Cardiac muscle cell (in vitro differentiated cells and primary cell): ENCODE measurements at regions not wholly inside any gene's neighbourhood (a gene's known extent, or its start where the extent isn't known, plus 50 kb on each side); places are given as distances from the start of the nearest gene placed in this dataset.

Experiments used
- DNase-seq, 2 donors: peaks; one replicate each; pipeline versions ENCODE4 v3.0.0 to v3.0.0-alpha.2; 2010 to 2017; ENCODE audit warnings: low read depth in 1 of 2, low spot score in 1 of 2
- H3K27ac ChIP-seq: fragments of 200-600 bp; sonication (generic); 2 replicates; pipeline ENCODE4 v1.5.1; 2016
- H3K27me3 ChIP-seq: fragments of 200-600 bp; sonication (generic); 2 replicates; pipeline ENCODE4 v1.6.0; 2016; ENCODE audit warnings: control low read depth
- H3K36me3 ChIP-seq: fragments of 200-600 bp; sonication (generic); 2 replicates; pipeline ENCODE4 v1.5.1; 2016; ENCODE audit warnings: control low read depth
- H3K4me1 ChIP-seq: fragments of 200-600 bp; sonication (generic); 2 replicates; pipeline ENCODE4 v1.8.1; 2017; ENCODE audit warnings: low read depth, mild to moderate bottlenecking, mixed run types
- H3K4me3 ChIP-seq: fragments of 200-600 bp; sonication (generic); 2 replicates; pipeline ENCODE4 v1.5.1; 2016; ENCODE audit warnings: mild to moderate bottlenecking
- H3K9me3 ChIP-seq: fragments of 200-600 bp; sonication (generic); 2 replicates; pipeline ENCODE4 v1.5.1; 2017; ENCODE audit warnings: low read depth, mild to moderate bottlenecking, control low read depth
- CTCF ChIP-seq: IDR thresholded peaks from 2 replicates; pipeline ENCODE4 v1.5.1; 2012; ENCODE audit warnings: low read depth, mild to moderate bottlenecking, low read length

- Histone ChIP-seq H3K36me3 (no peaks in the 10 kb centered on the region), H3K27me3 (no peaks in the 10 kb centered on the region), H3K9me3 (no peaks in the 10 kb centered on the region), H3K4me3 (no peak overlapping the region), H3K27ac (no peak overlapping the region), H3K4me1 (no peaks in the 10 kb centered on the region)
- TF ChIP-seq CTCF, result no peak
- no peak for DNase-seq
Observed at GRCh38 chr12:34390846-34391700, 368.8 kb downstream of the ALG10 start.

- Histone ChIP-seq H3K36me3 (no peaks in the 10 kb centered on the region), H3K4me3 (no peak overlapping the region), H3K27ac (no peak overlapping the region), H3K4me1 (no peaks in the 10 kb centered on the region), H3K27me3 (no peaks in the 10 kb centered on the region), H3K9me3 (no peaks in the 10 kb centered on the region)
- no peak for DNase-seq
- no peak for TF ChIP-seq CTCF
Observed at GRCh38 chr12:34391771-34392581, 369.7 kb downstream of the ALG10 start.

GRCh38 chr12:34392741-34393085 is 370.4 kb downstream of the ALG10 start:
- Histone ChIP-seq H3K4me3 (no peak overlapping the region), H3K27ac (no peak overlapping the region), H3K27me3 (no peaks in the 10 kb centered on the region), H3K4me1 (no peaks in the 10 kb centered on the region), H3K9me3 (no peaks in the 10 kb centered on the region), H3K36me3 (no peaks in the 10 kb centered on the region)
- no peak for DNase-seq
- TF ChIP-seq CTCF, result no peak

GRCh38 chr12:34393086-34393820 is 371.0 kb downstream of the ALG10 start:
- TF ChIP-seq CTCF, result no peak
- no peak overlapping the region for H3K27ac ChIP-seq
- no peaks in the 10 kb centered on the region for H3K27me3 ChIP-seq
- no peak overlapping the region for H3K4me3 ChIP-seq
- H3K36me3 ChIP-seq, result no peaks in the 10 kb centered on the region
- no peaks in the 10 kb centered on the region for H3K9me3 ChIP-seq
- DNase-seq, result no peak
- H3K4me1 ChIP-seq, result no peaks in the 10 kb centered on the region

- DNase-seq, result no peak
- no peaks in the 10 kb centered on the region for H3K9me3 ChIP-seq
- TF ChIP-seq CTCF, result no peak
- no peaks in the 10 kb centered on the region for H3K27me3 ChIP-seq
- H3K4me3 ChIP-seq, result no peak overlapping the region
- no peaks in the 10 kb centered on the region for H3K36me3 ChIP-seq
- no peak overlapping the region for H3K27ac ChIP-seq
- H3K4me1 ChIP-seq, result no peaks in the 10 kb centered on the region
Observed at GRCh38 chr12:34393821-34394150, 371.5 kb downstream of the ALG10 start.
